Activated naive CD8-positive, alpha-beta T cell treated with anti-CD3 and anti-CD28 coated beads, Interleukin-2, amount 10 ng/mL, durations not matched to agents 7 days and 5 days (primary cell): ENCODE measurements at regions not wholly inside any gene's neighbourhood (a gene's known extent, or its start where the extent isn't known, plus 50 kb on each side); places are given as distances from the start of the nearest gene placed in this dataset.

Source experiments
- ATAC-seq: fragments of 150-1000 bp; cut with Tn5 transposase; one replicate; pipeline ENCODE4 v1.10.0; 2021; ENCODE audit warnings: low read depth, moderate library complexity
- POLR2A ChIA-PET: fragments of 350-600 bp; sonication (Branson Sonifier 250); formaldehyde crosslinking; loops from one replicate; lab custom pipeline; 2021; ENCODE audit warnings: antibody characterized with exemption; lab: Charles Lee
- DNase-seq: peaks from one replicate; pipeline ENCODE4 v3.0.0; 2021
- H3K27ac Mint-ChIP-seq: one replicate; pipeline ENCODE4 v1.8.0; 2022; ENCODE audit warnings: mild to moderate bottlenecking, mixed read lengths
- H3K27me3 Mint-ChIP-seq: one replicate; pipeline ENCODE4 v1.8.0; 2022; ENCODE audit warnings: mild to moderate bottlenecking, moderate library complexity, mixed read lengths
- H3K36me3 Mint-ChIP-seq: one replicate; pipeline ENCODE4 v1.8.0; 2021; ENCODE audit warnings: mild to moderate bottlenecking, mixed read lengths
- H3K4me1 Mint-ChIP-seq: one replicate; pipeline ENCODE4 v1.8.0; 2021; ENCODE audit warnings: mixed read lengths
- H3K4me3 Mint-ChIP-seq: one replicate; pipeline ENCODE4 v1.8.0; 2022; ENCODE audit warnings: mild to moderate bottlenecking, moderate library complexity, mixed read lengths
- H3K9me3 Mint-ChIP-seq: one replicate; pipeline ENCODE4 v1.8.0; 2021; ENCODE audit warnings: mixed read lengths

GRCh38 chr5:107241841-107242240, 428.9 kb downstream of the EFNA5 start:
- peaks cover 3% of the 10 kb centered on the region for H3K9me3 Mint-ChIP-seq
- H3K4me3 Mint-ChIP-seq = no peak overlapping the region
- H3K4me1 Mint-ChIP-seq = no peaks in the 10 kb centered on the region
- no peak overlapping the region for H3K27ac Mint-ChIP-seq
- ATAC-seq = no peak
- DNase-seq = no peak
- POLR2A ChIA-PET = no interaction called here
- no peaks in the 10 kb centered on the region for H3K36me3 Mint-ChIP-seq
- no peaks in the 10 kb centered on the region for H3K27me3 Mint-ChIP-seq

GRCh38 chr5:107235167-107235566, 435.6 kb downstream of the EFNA5 start:
- Mint-ChIP-seq H3K9me3 (peaks cover 3% of the 10 kb centered on the region), H3K27me3 (no peaks in the 10 kb centered on the region), H3K36me3 (no peaks in the 10 kb centered on the region), H3K27ac (no peak overlapping the region), H3K4me1 (no peaks in the 10 kb centered on the region), H3K4me3 (no peak overlapping the region)
- ATAC-seq (no peak), DNase-seq (no peak)
- POLR2A ChIA-PET = no interaction called here

- ATAC-seq (no peak), DNase-seq (no peak)
- H3K9me3 Mint-ChIP-seq = no peaks in the 10 kb centered on the region
- no peaks in the 10 kb centered on the region for H3K4me1 Mint-ChIP-seq
- H3K27me3 Mint-ChIP-seq = no peaks in the 10 kb centered on the region
- POLR2A ChIA-PET = no interaction called here
- no peaks in the 10 kb centered on the region for H3K36me3 Mint-ChIP-seq
- no peak overlapping the region for H3K27ac Mint-ChIP-seq
- no peak overlapping the region for H3K4me3 Mint-ChIP-seq
Measured at GRCh38 chr5:107232788-107233187, 437.9 kb downstream of the EFNA5 start.

- Mint-ChIP-seq H3K27me3 (no peaks in the 10 kb centered on the region), H3K4me3 (no peak overlapping the region), H3K27ac (no peak overlapping the region)
Measured at GRCh38 chr5:107232293-107232692, 438.4 kb downstream of the EFNA5 start.

GRCh38 chr5:107231191-107231590, 439.5 kb downstream of the EFNA5 start:
- Mint-ChIP-seq H3K27me3 (no peaks in the 10 kb centered on the region), H3K4me3 (no peak overlapping the region)
- POLR2A ChIA-PET = no interaction called here

More at GRCh38 chr5:107232293-107232692, 438.4 kb downstream of the EFNA5 start:
- no peaks in the 10 kb centered on the region for H3K9me3 Mint-ChIP-seq
- H3K4me1 Mint-ChIP-seq = no peaks in the 10 kb centered on the region
- no peak for DNase-seq
- POLR2A ChIA-PET = no interaction called here
- no peak for ATAC-seq
- H3K36me3 Mint-ChIP-seq = no peaks in the 10 kb centered on the region

GRCh38 chr5:107230367-107230766, 440.4 kb downstream of the EFNA5 start:
- Mint-ChIP-seq H3K27ac (no peak overlapping the region), H3K36me3 (no peaks in the 10 kb centered on the region), H3K9me3 (no peaks in the 10 kb centered on the region), H3K27me3 (no peaks in the 10 kb centered on the region), H3K4me1 (no peaks in the 10 kb centered on the region), H3K4me3 (no peak overlapping the region)
- ATAC-seq (no peak), DNase-seq (no peak)
- POLR2A ChIA-PET = no interaction called here

More at GRCh38 chr5:107231191-107231590, 439.5 kb downstream of the EFNA5 start:
- no peak overlapping the region for H3K27ac Mint-ChIP-seq
- ATAC-seq (no peak), DNase-seq (no peak)
- H3K4me1 Mint-ChIP-seq = no peaks in the 10 kb centered on the region
- no peaks in the 10 kb centered on the region for H3K36me3 Mint-ChIP-seq
- H3K9me3 Mint-ChIP-seq = no peaks in the 10 kb centered on the region

GRCh38 chr5:107228226-107228625, 442.5 kb downstream of the EFNA5 start:
- no peaks in the 10 kb centered on the region for H3K9me3 Mint-ChIP-seq
- no peak for DNase-seq
- no peaks in the 10 kb centered on the region for H3K27me3 Mint-ChIP-seq
- H3K4me3 Mint-ChIP-seq = no peak overlapping the region
- H3K27ac Mint-ChIP-seq = no peak overlapping the region
- POLR2A ChIA-PET = no interaction called here
- ATAC-seq = no peak
- H3K4me1 Mint-ChIP-seq = no peaks in the 10 kb centered on the region
- no peaks in the 10 kb centered on the region for H3K36me3 Mint-ChIP-seq

- Mint-ChIP-seq H3K27ac (no peak overlapping the region), H3K4me1 (no peaks in the 10 kb centered on the region), H3K4me3 (no peak overlapping the region), H3K9me3 (no peaks in the 10 kb centered on the region), H3K36me3 (no peaks in the 10 kb centered on the region), H3K27me3 (no peaks in the 10 kb centered on the region)
- POLR2A ChIA-PET = no interaction called here
- DNase-seq = no peak
- no peak for ATAC-seq
Measured at GRCh38 chr5:107224272-107224671, 446.5 kb downstream of the EFNA5 start.

- Mint-ChIP-seq H3K9me3 (no peaks in the 10 kb centered on the region), H3K4me1 (no peaks in the 10 kb centered on the region), H3K27ac (no peak overlapping the region), H3K4me3 (no peak overlapping the region), H3K36me3 (no peaks in the 10 kb centered on the region), H3K27me3 (no peaks in the 10 kb centered on the region)
- DNase-seq (no peak), ATAC-seq (no peak)
- POLR2A ChIA-PET = no interaction called here
Measured at GRCh38 chr5:107223066-107223465, 447.7 kb downstream of the EFNA5 start.

GRCh38 chr5:107219993-107220392, 450.7 kb downstream of the EFNA5 start:
- Mint-ChIP-seq H3K9me3 (no peaks in the 10 kb centered on the region), H3K27me3 (no peaks in the 10 kb centered on the region), H3K4me3 (no peak overlapping the region), H3K36me3 (no peaks in the 10 kb centered on the region), H3K27ac (no peak overlapping the region), H3K4me1 (no peaks in the 10 kb centered on the region)
- POLR2A ChIA-PET = no interaction called here
- DNase-seq = no peak
- ATAC-seq = no peak

- DNase-seq (no peak), ATAC-seq (no peak)
- Mint-ChIP-seq H3K4me1 (no peaks in the 10 kb centered on the region), H3K36me3 (no peaks in the 10 kb centered on the region), H3K27ac (no peak overlapping the region), H3K4me3 (no peak overlapping the region), H3K9me3 (no peaks in the 10 kb centered on the region), H3K27me3 (no peaks in the 10 kb centered on the region)
- POLR2A ChIA-PET = no interaction called here
Measured at GRCh38 chr5:107218457-107219193, 452.1 kb downstream of the EFNA5 start.

- Mint-ChIP-seq H3K36me3 (no peaks in the 10 kb centered on the region), H3K4me3 (no peak overlapping the region), H3K4me1 (no peaks in the 10 kb centered on the region), H3K9me3 (no peaks in the 10 kb centered on the region), H3K27me3 (no peaks in the 10 kb centered on the region), H3K27ac (no peak overlapping the region)
- POLR2A ChIA-PET = no interaction called here
- no peak for ATAC-seq
- DNase-seq = no peak
Measured at GRCh38 chr5:107217721-107218130, 453.0 kb downstream of the EFNA5 start.

GRCh38 chr5:107216587-107216986, 454.1 kb downstream of the EFNA5 start:
- H3K36me3 Mint-ChIP-seq = no peaks in the 10 kb centered on the region
- no peaks in the 10 kb centered on the region for H3K27me3 Mint-ChIP-seq
- ATAC-seq (no peak), DNase-seq (no peak)
- H3K27ac Mint-ChIP-seq = no peak overlapping the region
- H3K9me3 Mint-ChIP-seq = no peaks in the 10 kb centered on the region
- H3K4me1 Mint-ChIP-seq = no peaks in the 10 kb centered on the region
- POLR2A ChIA-PET = no interaction called here
- no peak overlapping the region for H3K4me3 Mint-ChIP-seq

GRCh38 chr5:107215611-107216010, 455.1 kb downstream of the EFNA5 start:
- Mint-ChIP-seq H3K27me3 (no peaks in the 10 kb centered on the region), H3K4me3 (no peak overlapping the region)
- no peak for DNase-seq

More at GRCh38 chr5:107215611-107216010, 455.1 kb downstream of the EFNA5 start:
- Mint-ChIP-seq H3K9me3 (no peaks in the 10 kb centered on the region), H3K27ac (no peak overlapping the region), H3K36me3 (no peaks in the 10 kb centered on the region), H3K4me1 (no peaks in the 10 kb centered on the region)
- ATAC-seq = no peak
- POLR2A ChIA-PET = no interaction called here
